Skeletal muscle tissue (tissue), 3 donors: ENCODE measurements at regions not wholly inside any gene's neighbourhood (a gene's known extent, or its start where the extent isn't known, plus 50 kb on each side); places are given as distances from the start of the nearest gene placed in this dataset.

Source experiments
- H3K27ac ChIP-seq: one replicate; pipeline ENCODE4 v1.7.0; 2013; ENCODE audit warnings: mild to moderate bottlenecking, low read depth, low read length, inconsistent platforms
- H3K27me3 ChIP-seq, 3 donors: one replicate each; pipeline ENCODE4 v1.7.0; 2013; ENCODE audit warnings: low read length in 3 of 3; ENCODE audit not compliant: control insufficient read depth in 3 of 3, insufficient read depth in 3 of 3
- H3K36me3 ChIP-seq, 3 donors: one replicate each; pipeline ENCODE4 v1.7.0; 2013; ENCODE audit warnings: low read length in 3 of 3; ENCODE audit not compliant: control insufficient read depth in 3 of 3, insufficient read depth in 3 of 3
- H3K4me1 ChIP-seq, 3 donors: one replicate each; pipeline ENCODE4 v1.7.0; 2013; ENCODE audit warnings: low read length in 3 of 3, mild to moderate bottlenecking in 3 of 3; ENCODE audit not compliant: control insufficient read depth in 3 of 3, insufficient read depth in 3 of 3
- H3K4me3 ChIP-seq, 3 donors: one replicate each; pipeline ENCODE4 v1.7.0; 2013; ENCODE audit warnings: low read length in 3 of 3
- H3K9ac ChIP-seq, 3 donors: one replicate each; pipeline ENCODE4 v1.7.0; 2013; ENCODE audit warnings: low read length in 3 of 3, mild to moderate bottlenecking in 3 of 3, moderate library complexity in 2 of 3, low read depth in 1 of 3
- H3K9me3 ChIP-seq, 3 donors: one replicate each; pipeline ENCODE4 v1.7.0; 2013; ENCODE audit warnings: low read length in 3 of 3; ENCODE audit not compliant: control insufficient read depth in 3 of 3
- donor health status: Osteomylitis.

DNA sequence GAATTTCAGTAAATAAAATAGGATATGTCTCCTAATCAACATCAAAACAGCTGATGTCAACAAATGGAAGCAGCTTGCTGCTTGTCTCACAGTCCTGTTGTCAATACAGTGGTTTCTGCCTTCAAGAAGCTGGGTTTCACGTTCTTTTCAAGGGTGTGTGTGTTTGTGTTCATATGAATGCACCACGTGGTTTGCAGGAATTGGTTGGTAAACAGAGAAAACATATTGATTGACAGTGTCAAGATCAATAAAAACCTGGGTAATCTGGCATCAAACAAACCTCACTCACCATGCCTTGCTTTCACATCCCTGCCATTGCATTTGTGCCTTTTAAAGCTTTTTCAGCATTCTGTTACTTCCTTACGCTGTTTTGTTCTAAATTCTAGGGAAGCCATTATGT, 585.7 kb upstream of the CA10 start:
- Histone ChIP-seq H3K9me3 (no peaks in the 10 kb centered on the region), H3K27ac (no peak overlapping the region), H3K27me3 (no peaks in the 10 kb centered on the region), H3K36me3 (no peaks in the 10 kb centered on the region), H3K4me1 (peaks cover 0 to 2% (median 0%) of the 10 kb centered on the region in 3 donors), H3K9ac (no peak overlapping the region), H3K4me3 (no peak overlapping the region)

DNA sequence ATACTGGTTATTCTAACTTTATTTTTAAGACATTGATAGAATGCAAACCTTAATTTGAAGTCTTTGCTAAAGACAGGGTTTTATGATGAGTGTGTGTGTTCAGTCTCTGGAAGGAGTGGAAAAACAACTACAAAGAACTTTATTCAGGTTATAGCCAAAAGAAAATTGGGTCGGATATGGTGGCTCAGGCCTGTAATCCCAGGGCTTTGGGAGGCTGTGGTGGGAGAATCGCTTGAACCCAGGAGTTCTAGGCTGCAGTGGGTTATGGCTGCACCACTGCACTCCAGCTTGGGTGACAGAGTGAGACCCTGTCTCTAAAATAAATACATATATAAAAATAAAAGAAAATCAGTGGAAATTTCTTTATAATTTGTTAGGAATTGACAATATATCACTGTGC, 581.5 kb upstream of the CA10 start:
- Histone ChIP-seq H3K4me1 (peaks cover 0 to 2% (median 2%) of the 10 kb centered on the region in 3 donors), H3K27me3 (no peaks in the 10 kb centered on the region), H3K27ac (no peak overlapping the region), H3K9me3 (no peaks in the 10 kb centered on the region), H3K36me3 (no peaks in the 10 kb centered on the region), H3K4me3 (no peak overlapping the region), H3K9ac (no peak overlapping the region)

- H3K4me3 ChIP-seq, result peak overlapping the region in 1 of 3 donors; percentile 17
- H3K36me3 ChIP-seq, result no peaks in the 10 kb centered on the region
- H3K27ac ChIP-seq, result no peak overlapping the region
- no peak overlapping the region for H3K9ac ChIP-seq
- no peaks in the 10 kb centered on the region for H3K9me3 ChIP-seq
- H3K27me3 ChIP-seq, result no peaks in the 10 kb centered on the region
- peaks cover 0 to 2% (median 2%) of the 10 kb centered on the region in 3 donors for H3K4me1 ChIP-seq
Observed at GRCh38 chr17:52738791-52739190, 580.3 kb upstream of the CA10 start.

DNA sequence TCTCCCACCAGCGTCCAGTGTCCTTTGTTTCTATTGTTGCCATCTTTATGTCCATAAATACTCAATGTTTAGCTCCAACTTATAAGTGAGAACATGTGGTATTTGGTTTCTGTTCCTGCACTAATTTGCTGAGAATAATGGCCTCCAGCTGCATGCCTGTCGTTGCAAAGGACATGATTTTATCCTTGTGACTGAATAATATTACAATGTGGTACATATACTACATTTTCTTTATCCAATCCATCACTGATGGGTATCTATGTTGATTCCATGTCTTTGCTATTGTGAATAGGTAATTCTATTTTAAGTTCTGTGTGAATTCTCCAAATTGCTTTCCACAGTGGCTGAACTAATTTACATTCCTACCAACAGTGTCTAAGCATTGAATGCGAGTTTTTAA, 578.6 kb upstream of the CA10 start:
- H3K27ac ChIP-seq, result no peak overlapping the region
- H3K9ac ChIP-seq, result no peak overlapping the region
- no peaks in the 10 kb centered on the region for H3K9me3 ChIP-seq
- no peaks in the 10 kb centered on the region for H3K27me3 ChIP-seq
- H3K4me1 ChIP-seq, result peaks cover 0 to 2% (median 2%) of the 10 kb centered on the region in 3 donors
- no peak overlapping the region for H3K4me3 ChIP-seq
- H3K36me3 ChIP-seq, result no peaks in the 10 kb centered on the region

DNA sequence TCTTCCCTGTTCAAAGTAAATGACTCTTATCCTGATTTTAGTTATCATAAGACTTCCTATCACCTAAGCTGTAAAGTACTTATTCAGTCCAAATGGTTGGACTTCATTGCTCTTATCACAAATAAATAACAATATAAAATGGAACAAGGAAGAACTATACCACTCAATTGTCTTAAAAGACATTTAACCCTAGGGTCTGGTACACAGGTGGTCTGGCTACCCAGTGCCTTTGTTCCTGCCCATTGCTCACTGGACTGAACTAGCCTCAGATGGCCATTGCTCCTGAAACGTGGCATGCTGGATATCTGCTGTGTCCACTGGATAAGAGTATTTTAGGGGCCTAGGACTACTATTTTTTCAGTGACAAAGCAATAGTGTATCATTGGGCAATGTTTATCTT, 574.3 kb upstream of the CA10 start:
- Histone ChIP-seq H3K27me3 (no peaks in the 10 kb centered on the region), H3K4me3 (no peak overlapping the region), H3K27ac (no peak overlapping the region), H3K9ac (no peak overlapping the region), H3K36me3 (no peaks in the 10 kb centered on the region), H3K4me1 (peaks cover 0 to 7% (median 2%) of the 10 kb centered on the region in 3 donors), H3K9me3 (no peaks in the 10 kb centered on the region)

DNA sequence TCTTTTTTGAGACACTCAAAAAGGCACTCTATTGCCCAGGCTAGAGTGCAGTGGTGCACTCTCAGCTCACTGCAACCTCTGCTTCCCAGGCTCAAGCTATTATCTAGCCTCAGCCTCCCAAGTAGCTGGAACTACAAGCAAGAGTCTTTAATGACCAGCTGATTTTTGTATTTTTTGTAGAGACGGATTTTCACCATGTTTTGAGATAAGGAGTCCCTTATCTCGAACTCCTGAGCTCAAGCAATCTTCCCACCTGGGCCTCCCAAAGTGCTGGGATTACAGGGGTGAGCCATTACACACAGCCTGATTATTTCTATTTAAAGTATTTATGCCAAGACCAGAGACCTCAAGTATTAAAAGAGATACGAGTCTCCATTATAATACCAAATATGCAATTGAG, 566.1 kb upstream of the CA10 start:
- no peak overlapping the region for H3K27ac ChIP-seq
- no peaks in the 10 kb centered on the region for H3K36me3 ChIP-seq
- no peak overlapping the region for H3K9ac ChIP-seq
- H3K4me1 ChIP-seq, result no peaks in the 10 kb centered on the region
- H3K9me3 ChIP-seq, result no peaks in the 10 kb centered on the region
- no peak overlapping the region for H3K4me3 ChIP-seq
- H3K27me3 ChIP-seq, result no peaks in the 10 kb centered on the region

DNA sequence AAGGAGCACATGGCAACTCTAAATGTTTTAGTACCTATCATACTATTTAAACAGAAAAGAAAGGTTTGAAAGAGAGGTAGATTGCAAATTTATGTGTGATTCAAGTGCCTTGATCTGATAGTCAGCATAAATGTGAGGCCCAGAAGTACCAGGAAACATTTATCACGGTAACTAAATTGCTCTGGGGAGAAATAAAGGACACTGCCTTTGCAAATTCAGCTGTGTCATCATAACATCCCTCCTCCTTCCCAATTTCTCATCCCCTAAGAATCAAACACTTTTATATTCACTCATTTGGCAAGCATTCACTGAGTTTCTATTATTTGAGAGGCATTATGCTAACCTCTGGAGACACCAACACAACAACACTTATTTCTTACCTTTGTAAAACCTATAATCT, 563.4 kb upstream of the CA10 start:
- Histone ChIP-seq H3K4me1 (no peaks in the 10 kb centered on the region), H3K27me3 (no peaks in the 10 kb centered on the region), H3K9me3 (no peaks in the 10 kb centered on the region), H3K4me3 (no peak overlapping the region), H3K27ac (no peak overlapping the region), H3K9ac (no peak overlapping the region), H3K36me3 (no peaks in the 10 kb centered on the region)

- Histone ChIP-seq H3K27ac (no peak overlapping the region), H3K9ac (no peak overlapping the region), H3K27me3 (no peaks in the 10 kb centered on the region), H3K4me3 (no peak overlapping the region), H3K4me1 (no peaks in the 10 kb centered on the region), H3K36me3 (no peaks in the 10 kb centered on the region), H3K9me3 (no peaks in the 10 kb centered on the region)
Observed at GRCh38 chr17:52710363-52710901, 551.9 kb upstream of the CA10 start.

- Histone ChIP-seq H3K9ac (no peak overlapping the region), H3K4me3 (no peak overlapping the region), H3K4me1 (no peaks in the 10 kb centered on the region), H3K9me3 (no peaks in the 10 kb centered on the region), H3K27me3 (no peaks in the 10 kb centered on the region), H3K36me3 (no peaks in the 10 kb centered on the region), H3K27ac (no peak overlapping the region)
Observed at GRCh38 chr17:52709724-52710123, 551.2 kb upstream of the CA10 start.

DNA sequence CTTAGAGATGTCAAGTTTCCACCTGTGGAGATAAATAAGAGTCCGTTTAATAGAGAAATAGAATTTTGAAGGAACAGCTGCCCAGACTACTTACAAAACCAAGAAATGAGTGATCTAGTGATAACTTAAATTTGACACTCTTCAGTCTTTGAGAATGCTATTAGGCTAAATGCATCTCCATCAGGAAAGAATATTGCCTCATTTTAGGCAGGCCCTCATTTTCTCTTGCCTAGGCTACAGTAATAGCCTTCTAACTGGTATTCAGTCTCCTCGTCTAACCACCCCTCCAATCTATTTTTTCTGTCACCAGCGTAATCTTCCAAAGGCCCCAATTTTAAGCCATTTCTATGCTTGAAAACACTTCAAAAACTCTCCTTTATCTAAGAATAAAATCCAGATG, 537.8 kb upstream of the CA10 start:
- H3K4me1 ChIP-seq, result no peaks in the 10 kb centered on the region
- H3K9ac ChIP-seq, result no peak overlapping the region
- H3K4me3 ChIP-seq, result no peak overlapping the region
- H3K27ac ChIP-seq, result no peak overlapping the region
- no peaks in the 10 kb centered on the region for H3K27me3 ChIP-seq
- H3K9me3 ChIP-seq, result no peaks in the 10 kb centered on the region
- no peaks in the 10 kb centered on the region for H3K36me3 ChIP-seq

- Histone ChIP-seq H3K27me3 (peaks cover 0 to 2% (median 0%) of the 10 kb centered on the region in 3 donors), H3K27ac (no peak overlapping the region), H3K9ac (no peak overlapping the region), H3K36me3 (no peaks in the 10 kb centered on the region), H3K4me3 (no peak overlapping the region), H3K9me3 (no peaks in the 10 kb centered on the region), H3K4me1 (no peaks in the 10 kb centered on the region)
Observed at GRCh38 chr17:52686140-52686539, 527.6 kb upstream of the CA10 start.
